HL-60/S4 (cell line): ENCODE measurements at regions not wholly inside any gene's neighbourhood (a gene's known extent, or its start where the extent isn't known, plus 50 kb on each side); places are given as distances from the start of the nearest gene placed in this dataset.

Experiments used
- in situ Hi-C: fragments of 300-500 bp; cut with MboI; formaldehyde crosslinking; loops from 2 replicates; pipeline ENCODE4 v1.14.3; 2022; ENCODE audit warnings: low sequenced_read_pairs

- in situ Hi-C loops: no loop called here
Measured at GRCh38 chr20:61002090-61002489, 250.0 kb upstream of the CDH4 start.

- in situ Hi-C loops: no loop called here
Measured at GRCh38 chr20:61014491-61014890, 237.6 kb upstream of the CDH4 start.

DNA sequence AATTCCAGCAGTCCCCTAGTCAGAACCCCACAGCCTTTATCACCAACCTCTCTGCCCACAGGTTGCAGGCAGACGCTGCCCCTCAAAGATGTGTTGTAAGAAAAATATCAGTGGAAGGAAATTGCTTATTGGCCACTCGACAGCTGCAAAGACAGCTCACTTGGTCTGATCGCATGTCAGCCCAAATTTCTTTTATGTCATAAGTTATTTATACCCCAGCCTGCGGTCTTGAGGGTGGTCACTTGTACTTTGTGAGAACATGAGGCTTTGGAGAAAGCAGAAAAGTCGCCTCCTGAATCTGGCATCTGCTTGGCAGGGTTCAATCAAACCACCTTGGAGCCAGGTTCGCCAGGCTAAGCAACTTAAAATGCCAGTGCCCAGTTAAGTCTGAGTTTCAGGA, 236.5 kb upstream of the CDH4 start:
- in situ Hi-C loops: no loop called here

GRCh38 chr20:61019322-61019721, 232.7 kb upstream of the CDH4 start:
- in situ Hi-C loops: no loop called here

GRCh38 chr20:61023612-61024011, 228.4 kb upstream of the CDH4 start:
- in situ Hi-C loops: no loop called here

- in situ Hi-C loops: no loop called here
Measured at GRCh38 chr20:61024390-61024789, 227.7 kb upstream of the CDH4 start.

DNA sequence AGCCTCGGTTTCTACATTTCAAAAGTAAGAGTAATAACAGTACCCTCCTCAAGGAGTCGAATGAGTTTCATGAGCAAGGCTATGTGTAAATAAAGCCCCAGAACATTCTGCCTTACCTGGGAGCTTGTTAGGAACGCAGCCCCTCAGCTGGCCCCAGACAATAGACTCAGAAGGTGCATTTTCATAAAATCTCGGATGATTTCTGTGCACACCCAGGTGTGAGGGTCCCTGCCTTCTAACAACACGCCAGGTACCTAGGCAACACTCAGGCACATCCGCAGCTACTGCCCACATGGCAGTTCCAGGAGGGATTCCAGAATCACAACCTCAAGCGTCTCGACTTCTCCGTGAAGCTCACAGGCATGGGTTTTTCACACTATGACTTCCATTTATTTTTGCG, 226.5 kb upstream of the CDH4 start:
- in situ Hi-C loops: no loop called here

DNA sequence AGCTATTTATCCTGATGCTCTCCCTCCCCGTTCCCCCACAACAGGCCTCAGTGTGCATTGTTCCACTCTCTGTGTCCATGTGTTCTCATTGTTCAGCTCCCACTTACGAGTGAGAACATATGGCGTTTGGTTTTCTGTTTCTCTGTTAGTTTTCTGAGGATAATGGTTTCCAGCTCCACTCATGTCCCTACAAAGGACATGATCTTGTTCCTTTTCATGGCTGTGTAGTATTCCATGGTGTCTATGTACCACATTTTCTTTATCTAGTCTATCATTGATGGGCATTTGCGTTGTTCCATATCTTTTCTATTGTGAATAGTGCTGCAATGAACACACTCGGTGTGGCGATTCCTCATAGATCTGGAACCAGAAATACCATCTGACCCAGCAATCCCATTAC, 225.9 kb upstream of the CDH4 start:
- in situ Hi-C loops: no loop called here

DNA sequence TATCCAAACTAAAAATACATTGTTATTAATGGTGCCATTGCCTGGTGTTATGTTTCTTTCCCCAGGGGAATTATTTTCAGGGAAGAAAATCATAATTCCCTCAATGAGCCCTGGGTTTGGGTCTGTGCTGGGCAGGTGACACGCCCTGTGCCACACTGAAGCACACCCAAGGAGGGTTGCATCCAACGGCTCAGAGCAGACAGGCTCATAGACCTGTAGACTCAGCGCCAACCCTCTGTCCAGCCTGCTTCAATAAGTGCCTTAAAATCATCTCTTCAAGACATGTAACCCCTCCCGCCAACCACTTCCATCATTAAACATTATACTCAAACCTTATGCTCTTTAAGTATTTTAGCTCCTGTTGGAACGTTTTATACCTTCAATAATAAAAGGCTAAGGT, 225.3 kb upstream of the CDH4 start:
- in situ Hi-C loops: no loop called here

- in situ Hi-C loops: no loop called here
Measured at GRCh38 chr20:61027218-61027617, 224.8 kb upstream of the CDH4 start.

DNA sequence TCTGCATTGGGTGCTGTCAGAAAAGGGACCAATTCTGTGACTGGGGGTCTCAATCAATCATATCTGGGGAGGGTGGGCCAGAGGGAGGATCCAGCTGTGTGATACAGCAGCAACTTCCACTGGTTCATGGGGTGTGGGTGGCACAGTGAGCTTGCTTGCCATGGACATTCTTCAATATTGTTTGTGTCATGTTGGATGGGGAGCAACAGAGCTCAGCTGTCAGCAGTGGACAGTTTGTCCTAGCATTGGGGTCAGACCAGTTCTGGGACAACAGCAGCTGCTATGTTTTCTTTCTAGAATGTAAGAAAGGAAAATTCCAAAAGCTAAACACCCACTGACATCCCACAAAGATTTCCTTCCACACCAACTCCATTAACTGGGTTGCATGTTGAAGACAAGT, 221.9 kb upstream of the CDH4 start:
- in situ Hi-C loops: no loop called here

GRCh38 chr20:61031101-61031830, 220.8 kb upstream of the CDH4 start:
- in situ Hi-C loops: no loop called here

- in situ Hi-C loops: no loop called here
Measured at GRCh38 chr20:61037498-61037897, 214.6 kb upstream of the CDH4 start.

DNA sequence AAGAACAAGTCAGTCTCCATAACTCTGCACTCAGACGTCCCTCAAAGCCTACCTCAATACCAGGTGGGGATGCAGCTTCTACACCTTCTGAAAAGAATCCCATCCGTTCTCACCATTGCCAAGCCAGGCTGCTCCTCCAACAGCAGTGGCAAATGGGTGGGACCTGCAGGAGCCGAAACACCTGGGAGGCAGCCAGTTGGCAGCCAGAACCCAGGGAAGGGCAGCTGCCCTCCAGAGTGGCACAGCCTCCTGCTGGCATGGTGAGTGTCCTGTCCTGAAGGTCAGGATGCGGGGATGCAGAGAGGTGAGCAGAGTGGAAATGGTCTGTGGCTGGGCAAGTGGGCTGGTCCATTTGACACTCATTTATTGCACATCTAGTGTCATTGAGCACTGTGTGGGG, 210.6 kb upstream of the CDH4 start:
- in situ Hi-C loops: no loop called here

- in situ Hi-C loops: no loop called here
Measured at GRCh38 chr20:61042506-61043385, 209.3 kb upstream of the CDH4 start.

GRCh38 chr20:61043681-61044080, 208.4 kb upstream of the CDH4 start:
- in situ Hi-C loops: no loop called here

DNA sequence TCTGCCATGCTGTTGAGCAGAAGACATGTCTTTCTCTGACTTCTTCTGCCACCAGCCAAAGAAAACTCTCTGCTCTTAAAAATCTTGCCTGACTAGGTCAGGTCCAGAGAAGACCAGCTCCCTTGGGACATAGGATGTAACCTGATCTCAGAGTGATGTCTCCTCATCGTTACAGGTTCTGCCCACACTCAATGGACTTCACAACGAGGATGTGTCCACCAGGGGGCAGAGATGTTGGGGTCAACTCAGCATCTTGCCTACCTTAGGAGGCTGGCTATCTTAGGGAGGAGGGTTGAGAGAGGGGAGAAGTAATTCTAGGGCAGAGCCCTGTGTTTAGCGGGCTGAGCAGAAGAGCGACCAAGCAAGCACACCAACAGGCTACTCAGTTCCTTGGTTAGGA, 207.6 kb upstream of the CDH4 start:
- in situ Hi-C loops: no loop called here

GRCh38 chr20:61045091-61045490, 207.0 kb upstream of the CDH4 start:
- in situ Hi-C loops: no loop called here

DNA sequence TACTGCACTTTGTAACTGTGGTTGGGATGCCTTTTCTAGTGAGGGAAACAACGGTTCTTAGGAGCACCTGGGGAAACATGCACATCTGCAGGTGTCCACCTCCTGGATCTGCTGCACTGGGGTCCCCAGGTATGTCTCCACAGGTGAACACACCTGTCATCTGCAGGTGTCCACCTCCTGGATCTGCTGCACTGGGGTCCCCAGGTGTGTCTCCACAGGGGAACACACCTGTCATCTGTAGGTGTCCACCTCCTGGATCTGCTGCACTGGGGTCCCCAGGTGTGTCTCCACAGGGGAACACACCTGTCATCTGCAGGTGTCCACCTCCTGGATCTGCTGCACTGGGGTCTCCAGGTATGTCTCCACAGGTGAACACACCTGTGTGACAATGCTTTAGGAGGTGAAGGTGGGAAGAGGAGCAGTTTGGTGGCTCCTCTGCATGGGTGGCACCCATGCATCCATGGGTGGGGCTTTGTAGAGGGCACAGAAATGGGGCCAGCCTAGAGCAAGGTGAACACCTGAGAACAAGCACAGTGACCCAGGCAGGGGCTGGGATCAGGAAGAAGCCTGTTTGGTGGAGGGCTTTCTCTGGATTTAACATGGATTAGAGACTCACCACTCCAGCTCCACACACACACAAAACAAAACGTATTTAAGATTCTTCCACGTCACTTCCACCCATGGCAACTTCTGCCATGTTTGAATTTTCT, 206.0 kb upstream of the CDH4 start:
- in situ Hi-C loops: no loop called here

GRCh38 chr20:61046721-61047351, 205.2 kb upstream of the CDH4 start:
- in situ Hi-C loops: no loop called here

DNA sequence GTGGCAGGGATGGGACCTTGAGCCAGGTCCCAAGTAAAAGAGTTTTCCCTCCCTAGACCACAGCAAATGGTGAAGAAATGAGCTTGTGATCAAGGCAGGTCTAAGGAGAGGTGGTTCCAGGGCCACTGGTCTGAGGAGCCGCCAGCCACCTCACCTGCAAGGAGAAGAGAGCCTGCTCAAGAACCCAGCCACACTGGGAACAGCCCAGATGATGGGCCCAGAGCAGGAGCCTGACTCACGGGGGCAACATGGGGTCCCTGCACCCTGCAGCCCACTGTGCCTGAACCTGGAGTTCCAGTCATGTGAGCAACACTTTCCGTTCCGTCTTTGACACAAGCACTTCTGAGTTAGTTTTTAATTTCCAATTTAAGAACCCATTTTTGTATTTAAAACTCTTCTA, 204.5 kb upstream of the CDH4 start:
- in situ Hi-C loops: no loop called here
